ENCODE measurements at regions not wholly inside any gene's neighbourhood (a gene's known extent, or its start where the extent isn't known, plus 50 kb on each side); places are given as distances from the start of the nearest gene placed in this dataset.

DNA sequence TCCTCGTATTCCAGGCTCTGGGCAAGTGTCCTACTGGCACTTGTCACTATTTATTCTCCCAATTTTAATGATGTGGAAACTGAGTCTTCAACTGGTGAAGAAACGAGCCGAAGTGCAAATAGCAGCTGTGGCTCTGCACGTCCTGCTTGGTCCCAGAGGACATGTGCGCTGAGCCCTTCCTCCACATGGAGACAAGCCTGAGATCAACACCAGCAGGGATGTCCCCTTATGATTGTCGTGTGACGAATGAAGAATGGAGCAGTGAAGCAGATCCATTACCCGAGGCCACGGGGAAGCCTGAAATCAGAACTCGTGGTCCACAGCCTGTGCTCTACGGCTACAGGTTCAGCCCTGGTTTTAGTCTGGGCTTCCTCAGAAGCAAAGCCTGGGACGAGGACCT, 61.0 kb downstream of the FOXL1 start:
- TF ChIP-seq, protein P1, sequence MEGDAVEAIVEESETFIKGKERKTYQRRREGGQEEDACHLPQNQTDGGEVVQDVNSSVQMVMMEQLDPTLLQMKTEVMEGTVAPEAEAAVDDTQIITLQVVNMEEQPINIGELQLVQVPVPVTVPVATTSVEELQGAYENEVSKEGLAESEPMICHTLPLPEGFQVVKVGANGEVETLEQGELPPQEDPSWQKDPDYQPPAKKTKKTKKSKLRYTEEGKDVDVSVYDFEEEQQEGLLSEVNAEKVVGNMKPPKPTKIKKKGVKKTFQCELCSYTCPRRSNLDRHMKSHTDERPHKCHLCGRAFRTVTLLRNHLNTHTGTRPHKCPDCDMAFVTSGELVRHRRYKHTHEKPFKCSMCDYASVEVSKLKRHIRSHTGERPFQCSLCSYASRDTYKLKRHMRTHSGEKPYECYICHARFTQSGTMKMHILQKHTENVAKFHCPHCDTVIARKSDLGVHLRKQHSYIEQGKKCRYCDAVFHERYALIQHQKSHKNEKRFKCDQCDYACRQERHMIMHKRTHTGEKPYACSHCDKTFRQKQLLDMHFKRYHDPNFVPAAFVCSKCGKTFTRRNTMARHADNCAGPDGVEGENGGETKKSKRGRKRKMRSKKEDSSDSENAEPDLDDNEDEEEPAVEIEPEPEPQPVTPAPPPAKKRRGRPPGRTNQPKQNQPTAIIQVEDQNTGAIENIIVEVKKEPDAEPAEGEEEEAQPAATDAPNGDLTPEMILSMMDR (IDR thresholded peaks at IDR 0.05), result no peak
- no peak for TF ChIP-seq POLR2A (IDR thresholded peaks at IDR 0.05)

Data from ovary (tissue), 3 donors.